SK-N-SH treated with all-trans-retinoic acid at 6 μM for 48 hours (cell line): ENCODE measurements at regions not wholly inside any gene's neighbourhood (a gene's known extent, or its start where the extent isn't known, plus 50 kb on each side); places are given as distances from the start of the nearest gene placed in this dataset.
A peak's percentile ranks its signal among the peaks of the same experiment; 100 is the strongest.

Experiments used
- ATAC-seq: fragments of 200-7000 bp; cut with Tn5 transposase; 3 replicates; pipeline ENCODE4 v1.9.1; 2020; ENCODE audit warnings: mild to moderate bottlenecking, moderate library complexity
- BACH2 ChIP-seq: fragments of 250-450 bp; sonication (Bioruptor Pico); IDR thresholded peaks from 2 replicates; pipeline ENCODE4 v1.9.0; 2021; ENCODE audit warnings: mild to moderate bottlenecking, borderline replicate concordance
- CSDC2 ChIP-seq: fragments of 250-450 bp; sonication (Bioruptor Pico); IDR thresholded peaks from 2 replicates; pipeline ENCODE4 v1.5.0; 2020; ENCODE audit warnings: mild to moderate bottlenecking, moderate library complexity
- CSRNP3 ChIP-seq: fragments of 250-450 bp; sonication (Bioruptor Pico); IDR thresholded peaks from 2 replicates; pipeline ENCODE4 v1.5.1; 2021; ENCODE audit warnings: mild to moderate bottlenecking, moderate library complexity
- ESRRG ChIP-seq: fragments of 250-450 bp; sonication (Bioruptor Pico); IDR thresholded peaks from 2 replicates; pipeline ENCODE4 v1.6.1; 2021; ENCODE audit warnings: mild to moderate bottlenecking
- GLIS3 ChIP-seq: fragments of 250-450 bp; sonication (Bioruptor Pico); IDR thresholded peaks from 2 replicates; pipeline ENCODE4 v1.5.0; 2020; ENCODE audit warnings: mild to moderate bottlenecking, moderate library complexity
- ISL1 ChIP-seq: fragments of 250-450 bp; sonication (Bioruptor Pico); IDR thresholded peaks from 2 replicates; pipeline ENCODE4 v2.1.2; 2022; ENCODE audit warnings: mild to moderate bottlenecking, moderate library complexity
- OSR1 ChIP-seq: fragments of 250-450 bp; sonication (Bioruptor Pico); IDR thresholded peaks from 2 replicates; pipeline ENCODE4 v1.8.0; 2022; ENCODE audit warnings: moderate library complexity, mild to moderate bottlenecking, inconsistent platforms
- PPARA ChIP-seq: fragments of 250-450 bp; sonication (Bioruptor Pico); IDR thresholded peaks from 2 replicates; pipeline ENCODE4 v1.5.0; 2020; ENCODE audit warnings: mild to moderate bottlenecking, borderline replicate concordance
- RARB ChIP-seq: fragments of 250-450 bp; sonication (Bioruptor Pico); IDR thresholded peaks from 2 replicates; pipeline ENCODE4 v1.8.0; 2021; ENCODE audit warnings: mild to moderate bottlenecking, moderate library complexity
- TCF4 ChIP-seq: fragments of 250-450 bp; sonication (Bioruptor Pico); IDR thresholded peaks from 2 replicates; pipeline ENCODE4 v1.8.0; 2021; ENCODE audit warnings: mild to moderate bottlenecking, moderate library complexity, borderline replicate concordance
- TOX ChIP-seq: fragments of 250-450 bp; sonication (Bioruptor Pico); IDR thresholded peaks from 2 replicates; pipeline ENCODE4 v1.8.0; 2021; ENCODE audit warnings: mild to moderate bottlenecking, moderate library complexity, borderline replicate concordance
- ZC3H10 ChIP-seq: fragments of 250-450 bp; sonication (Bioruptor Pico); IDR thresholded peaks from 2 replicates; pipeline ENCODE4 v1.5.1; 2021; ENCODE audit warnings: mild to moderate bottlenecking, moderate library complexity
- ZFP3 ChIP-seq: fragments of 250-450 bp; sonication (Bioruptor Pico); IDR thresholded peaks from 2 replicates; pipeline ENCODE4 v1.5.0; 2020; ENCODE audit warnings: mild to moderate bottlenecking, moderate library complexity
- ZNF565 ChIP-seq: fragments of 450-650 bp; formaldehyde crosslinking; conservative IDR thresholded peaks from 2 replicates; pipeline ENCODE4 v1.5.0; 2020; ENCODE audit warnings: low read depth, mild to moderate bottlenecking, moderate library complexity
- ZNF70 ChIP-seq: fragments of 450-650 bp; formaldehyde crosslinking; IDR thresholded peaks from 2 replicates; pipeline ENCODE4 v1.5.0; 2020; ENCODE audit warnings: mild to moderate bottlenecking, moderate library complexity
- ZNF8 ChIP-seq: fragments of 450-650 bp; formaldehyde crosslinking; IDR thresholded peaks from 2 replicates; pipeline ENCODE4 v1.5.0; 2020; ENCODE audit warnings: mild to moderate bottlenecking, moderate library complexity
- TF ChIP-seq, protein P1 (sequence below): fragments of 250-450 bp; sonication (Bioruptor Pico); IDR thresholded peaks from 2 replicates; pipeline ENCODE4 v1.8.0; 2020; ENCODE audit warnings: mild to moderate bottlenecking, moderate library complexity, borderline replicate concordance
- TF ChIP-seq, protein P2 (sequence below): fragments of 250-450 bp; sonication (Bioruptor Pico); IDR thresholded peaks from 2 replicates; pipeline ENCODE4 v1.5.0; 2020; ENCODE audit warnings: mild to moderate bottlenecking, moderate library complexity

DNA sequence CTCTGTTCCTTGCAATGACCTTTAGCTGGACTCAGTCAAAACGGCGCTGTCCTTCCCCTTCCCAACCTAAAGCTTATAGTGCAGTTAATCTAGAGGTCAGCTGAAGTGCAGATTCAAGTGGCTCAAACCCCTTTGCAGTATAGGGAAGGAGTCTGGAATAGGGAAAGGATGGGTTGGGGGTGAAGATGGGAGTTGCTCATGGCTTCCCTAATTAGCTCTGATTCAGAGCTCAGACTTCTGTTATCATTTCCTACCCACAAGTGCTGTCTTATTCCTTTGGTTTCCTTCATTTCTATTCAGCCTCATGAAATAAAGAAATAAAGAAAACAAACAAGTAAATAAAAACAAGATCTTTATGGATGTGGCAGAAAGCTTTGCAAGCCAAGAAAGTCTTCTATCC is 264.0 kb upstream of the HMGA2 start (continued):
- no peak for TF ChIP-seq CSDC2
- TF ChIP-seq, protein P1, sequence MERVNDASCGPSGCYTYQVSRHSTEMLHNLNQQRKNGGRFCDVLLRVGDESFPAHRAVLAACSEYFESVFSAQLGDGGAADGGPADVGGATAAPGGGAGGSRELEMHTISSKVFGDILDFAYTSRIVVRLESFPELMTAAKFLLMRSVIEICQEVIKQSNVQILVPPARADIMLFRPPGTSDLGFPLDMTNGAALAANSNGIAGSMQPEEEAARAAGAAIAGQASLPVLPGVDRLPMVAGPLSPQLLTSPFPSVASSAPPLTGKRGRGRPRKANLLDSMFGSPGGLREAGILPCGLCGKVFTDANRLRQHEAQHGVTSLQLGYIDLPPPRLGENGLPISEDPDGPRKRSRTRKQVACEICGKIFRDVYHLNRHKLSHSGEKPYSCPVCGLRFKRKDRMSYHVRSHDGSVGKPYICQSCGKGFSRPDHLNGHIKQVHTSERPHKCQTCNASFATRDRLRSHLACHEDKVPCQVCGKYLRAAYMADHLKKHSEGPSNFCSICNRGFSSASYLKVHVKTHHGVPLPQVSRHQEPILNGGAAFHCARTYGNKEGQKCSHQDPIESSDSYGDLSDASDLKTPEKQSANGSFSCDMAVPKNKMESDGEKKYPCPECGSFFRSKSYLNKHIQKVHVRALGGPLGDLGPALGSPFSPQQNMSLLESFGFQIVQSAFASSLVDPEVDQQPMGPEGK (CRISPR knock-in tag), result no peak

GRCh38 chr12:65561798-65562382 is 262.4 kb upstream of the HMGA2 start:
- no peak for ATAC-seq
- TF ChIP-seq ZC3H10 (CRISPR knock-in tag) (peak; percentile 72; the same call in 1 of the 2 replicates), GLIS3 (CRISPR knock-in tag) (no peak), ISL1 (no peak; the same call in 1 of the 2 replicates), RARB (CRISPR knock-in tag) (peak; percentile 94), ESRRG (CRISPR knock-in tag) (no peak), ZFP3 (CRISPR knock-in tag) (no peak; the same call in none of the 2 replicates), OSR1 (peak; percentile 98), BACH2 (CRISPR knock-in tag) (no peak), CSDC2 (peak; percentile 100), ZNF8 (CRISPR knock-in tag) (no peak), ZNF565 (CRISPR knock-in tag) (no peak), TOX (CRISPR knock-in tag) (peak; percentile 92)
- TF ChIP-seq, protein P1 (CRISPR knock-in tag), result peak; percentile 82

DNA sequence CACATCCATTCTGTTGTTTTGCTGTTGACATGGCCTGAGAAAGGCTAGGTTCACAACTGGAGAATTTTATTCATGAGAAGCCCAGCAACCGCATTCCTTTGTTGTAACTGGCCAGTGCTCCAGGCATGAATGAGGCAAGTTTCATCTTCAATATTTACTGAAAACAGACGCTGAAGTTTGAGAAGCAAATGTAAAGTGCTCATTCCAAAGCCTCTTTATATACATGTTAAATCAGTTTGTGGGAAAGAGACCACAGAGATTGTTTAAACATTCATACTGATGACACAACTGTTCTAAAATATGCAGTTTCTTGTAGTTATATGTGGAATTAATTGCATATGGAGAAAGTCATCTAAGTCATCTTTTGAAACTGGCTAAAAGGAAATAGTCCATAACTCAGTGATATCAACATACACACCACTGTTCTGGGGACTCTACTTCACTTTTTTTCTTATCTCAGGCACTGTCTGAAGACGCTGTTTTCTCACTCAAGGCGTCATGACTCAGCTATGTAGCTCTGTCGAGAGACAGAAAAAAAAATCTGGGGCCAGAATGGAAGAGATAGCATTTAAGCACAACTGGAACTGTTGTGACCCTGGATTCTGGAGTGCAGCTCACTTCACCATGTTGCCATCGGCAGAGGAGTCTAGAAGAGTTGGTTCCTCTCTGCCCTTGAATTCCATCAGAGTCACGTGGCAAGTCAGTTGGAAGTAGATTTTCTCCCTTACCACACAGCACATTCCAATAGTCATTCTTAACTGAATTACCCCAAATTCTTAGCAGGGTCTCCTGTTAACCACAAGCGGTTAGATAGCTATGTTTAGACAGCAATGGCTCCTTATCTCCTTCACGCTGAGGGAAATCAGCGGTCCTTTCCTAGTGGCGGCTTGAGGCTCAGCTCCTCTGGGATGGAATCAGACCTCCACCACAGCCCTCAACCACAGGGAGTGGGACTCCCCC is 258.4 kb upstream of the HMGA2 start:
- ATAC-seq, result peak; percentile 81
- TF ChIP-seq PPARA (CRISPR knock-in tag), result no peak
- TF ChIP-seq, protein P1 (CRISPR knock-in tag), result no peak

DNA sequence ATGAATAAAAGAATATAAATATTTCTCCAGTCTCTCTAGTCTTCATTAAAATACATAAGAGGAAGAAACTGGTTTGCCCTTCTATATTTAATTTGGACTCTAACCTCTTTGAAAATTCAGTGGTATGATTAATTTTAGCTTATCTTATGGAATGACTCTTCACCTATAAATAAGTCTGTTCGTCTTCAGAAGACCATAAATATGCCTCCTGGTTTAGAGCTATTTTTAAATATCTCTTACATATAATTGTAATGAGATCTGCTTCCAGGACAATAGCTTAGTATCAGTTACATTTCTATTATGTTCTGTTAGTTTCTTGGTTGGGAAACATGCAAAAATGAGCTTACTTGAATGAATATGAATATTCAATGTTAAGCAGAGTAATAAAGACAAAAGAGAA is 257.5 kb upstream of the HMGA2 start:
- TF ChIP-seq PPARA (CRISPR knock-in tag), result no peak
- TF ChIP-seq TOX (CRISPR knock-in tag), result 0 out of 2 replicates have a peak, but pooled peaks have one; percentile 33
- TF ChIP-seq ZNF8 (CRISPR knock-in tag), result no peak
- TF ChIP-seq, all 23 proteins: peak for 1
- peak; percentile 45 for ATAC-seq

GRCh38 chr12:65567820-65568219 is 256.5 kb upstream of the HMGA2 start:
- no peak for ATAC-seq
- TF ChIP-seq CSRNP3 (CRISPR knock-in tag) (no peak), OSR1 (no peak), ESRRG (CRISPR knock-in tag) (no peak), RARB (CRISPR knock-in tag) (no peak), CSDC2 (no peak), ZFP3 (CRISPR knock-in tag) (no peak), ZNF70 (no peak), ZNF565 (CRISPR knock-in tag) (no peak), ZNF8 (CRISPR knock-in tag) (no peak), PPARA (CRISPR knock-in tag) (no peak), BACH2 (CRISPR knock-in tag) (no peak), ISL1 (no peak), TCF4 (no peak), GLIS3 (CRISPR knock-in tag) (no peak), TOX (CRISPR knock-in tag) (no peak)
- TF ChIP-seq, protein P1 (CRISPR knock-in tag), result no peak
- TF ChIP-seq, protein P2, sequence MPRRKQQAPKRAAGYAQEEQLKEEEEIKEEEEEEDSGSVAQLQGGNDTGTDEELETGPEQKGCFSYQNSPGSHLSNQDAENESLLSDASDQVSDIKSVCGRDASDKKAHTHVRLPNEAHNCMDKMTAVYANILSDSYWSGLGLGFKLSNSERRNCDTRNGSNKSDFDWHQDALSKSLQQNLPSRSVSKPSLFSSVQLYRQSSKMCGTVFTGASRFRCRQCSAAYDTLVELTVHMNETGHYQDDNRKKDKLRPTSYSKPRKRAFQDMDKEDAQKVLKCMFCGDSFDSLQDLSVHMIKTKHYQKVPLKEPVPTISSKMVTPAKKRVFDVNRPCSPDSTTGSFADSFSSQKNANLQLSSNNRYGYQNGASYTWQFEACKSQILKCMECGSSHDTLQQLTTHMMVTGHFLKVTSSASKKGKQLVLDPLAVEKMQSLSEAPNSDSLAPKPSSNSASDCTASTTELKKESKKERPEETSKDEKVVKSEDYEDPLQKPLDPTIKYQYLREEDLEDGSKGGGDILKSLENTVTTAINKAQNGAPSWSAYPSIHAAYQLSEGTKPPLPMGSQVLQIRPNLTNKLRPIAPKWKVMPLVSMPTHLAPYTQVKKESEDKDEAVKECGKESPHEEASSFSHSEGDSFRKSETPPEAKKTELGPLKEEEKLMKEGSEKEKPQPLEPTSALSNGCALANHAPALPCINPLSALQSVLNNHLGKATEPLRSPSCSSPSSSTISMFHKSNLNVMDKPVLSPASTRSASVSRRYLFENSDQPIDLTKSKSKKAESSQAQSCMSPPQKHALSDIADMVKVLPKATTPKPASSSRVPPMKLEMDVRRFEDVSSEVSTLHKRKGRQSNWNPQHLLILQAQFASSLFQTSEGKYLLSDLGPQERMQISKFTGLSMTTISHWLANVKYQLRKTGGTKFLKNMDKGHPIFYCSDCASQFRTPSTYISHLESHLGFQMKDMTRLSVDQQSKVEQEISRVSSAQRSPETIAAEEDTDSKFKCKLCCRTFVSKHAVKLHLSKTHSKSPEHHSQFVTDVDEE (CRISPR knock-in tag), result no peak
